Osteoblast (primary cell): ENCODE measurements at regions not wholly inside any gene's neighbourhood (a gene's known extent, or its start where the extent isn't known, plus 50 kb on each side); places are given as distances from the start of the nearest gene placed in this dataset.

Experiments
- DNase-seq: peaks from one replicate; pipeline ENCODE4 v3.0.0; 2011; ENCODE audit warnings: low spot score, mixed read lengths; ENCODE audit not compliant: insufficient read length; ENCODE audit errors: missing footprints
- H2AFZ ChIP-seq: 2 replicates; pipeline ENCODE4 v1.6.0; 2011; ENCODE audit warnings: mild to moderate bottlenecking, low read length
- H3K27ac ChIP-seq: 2 replicates; pipeline ENCODE4 v1.5.1; 2011; ENCODE audit warnings: mild to moderate bottlenecking, low read depth, low read length, moderate library complexity
- H3K27me3 ChIP-seq: 2 replicates; pipeline ENCODE4 v1.6.0; 2012; ENCODE audit warnings: mild to moderate bottlenecking, control low read depth, inconsistent platforms, low read length, moderate library complexity; ENCODE audit not compliant: insufficient read depth
- H3K36me3 ChIP-seq: 2 replicates; pipeline ENCODE4 v1.5.1; 2011; ENCODE audit warnings: mild to moderate bottlenecking, low read length, control low read depth, moderate library complexity; ENCODE audit not compliant: insufficient read depth
- H3K4me1 ChIP-seq: 2 replicates; pipeline ENCODE4 v1.5.1; 2011; ENCODE audit warnings: mild to moderate bottlenecking, low read length, control low read depth, moderate library complexity; ENCODE audit not compliant: insufficient read depth
- H3K4me2 ChIP-seq: 2 replicates; pipeline ENCODE4 v1.6.0; 2011; ENCODE audit warnings: mild to moderate bottlenecking, low read length; ENCODE audit not compliant: insufficient read depth
- H3K4me3 ChIP-seq: fragments of 200-600 bp; sonication (generic); 3 replicates; pipeline ENCODE4 v1.5.1; 2012; ENCODE audit warnings: mild to moderate bottlenecking, low read length, inconsistent platforms; ENCODE audit not compliant: insufficient read depth
- H3K79me2 ChIP-seq: 2 replicates; pipeline ENCODE4 v1.6.0; 2012; ENCODE audit warnings: mild to moderate bottlenecking, low read length, control low read depth, inconsistent platforms; ENCODE audit not compliant: insufficient read depth
- H3K9me3 ChIP-seq: 2 replicates; pipeline ENCODE4 v1.5.1; 2011; ENCODE audit warnings: low read depth, low read length, control low read depth
- H4K20me1 ChIP-seq: 2 replicates; pipeline ENCODE4 v1.6.0; 2012; ENCODE audit warnings: mild to moderate bottlenecking, low read length, control low read depth; ENCODE audit not compliant: insufficient read depth
- TF ChIP-seq, protein P1 (sequence below): IDR thresholded peaks from 2 replicates; pipeline ENCODE4 v1.5.1; 2011; ENCODE audit warnings: mild to moderate bottlenecking, low read depth, low read length, moderate library complexity; ENCODE audit errors: extremely low read depth

DNA sequence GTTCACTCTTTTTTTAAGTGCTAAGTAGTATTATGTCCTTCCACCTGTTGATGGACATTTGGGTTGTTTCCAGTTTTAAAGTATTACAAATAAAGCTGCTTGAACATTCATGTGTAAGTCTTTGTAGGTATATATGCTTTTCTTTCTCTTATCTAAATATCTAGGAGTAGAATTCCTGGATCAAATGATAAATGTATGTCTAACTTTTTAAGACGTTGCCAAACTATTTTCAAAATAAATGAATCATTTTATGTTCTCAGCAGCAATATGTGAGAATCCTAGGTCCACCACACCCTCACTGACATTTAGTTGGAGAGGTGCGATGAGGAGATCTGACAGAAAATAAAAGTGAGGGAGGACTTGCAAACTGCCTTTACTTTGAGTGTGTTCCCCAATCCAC lies 291.7 kb upstream of the UGT8 start:
- Histone ChIP-seq H3K4me2 (no peak overlapping the region), H3K4me3 (no peak overlapping the region)
- TF ChIP-seq, protein P1, sequence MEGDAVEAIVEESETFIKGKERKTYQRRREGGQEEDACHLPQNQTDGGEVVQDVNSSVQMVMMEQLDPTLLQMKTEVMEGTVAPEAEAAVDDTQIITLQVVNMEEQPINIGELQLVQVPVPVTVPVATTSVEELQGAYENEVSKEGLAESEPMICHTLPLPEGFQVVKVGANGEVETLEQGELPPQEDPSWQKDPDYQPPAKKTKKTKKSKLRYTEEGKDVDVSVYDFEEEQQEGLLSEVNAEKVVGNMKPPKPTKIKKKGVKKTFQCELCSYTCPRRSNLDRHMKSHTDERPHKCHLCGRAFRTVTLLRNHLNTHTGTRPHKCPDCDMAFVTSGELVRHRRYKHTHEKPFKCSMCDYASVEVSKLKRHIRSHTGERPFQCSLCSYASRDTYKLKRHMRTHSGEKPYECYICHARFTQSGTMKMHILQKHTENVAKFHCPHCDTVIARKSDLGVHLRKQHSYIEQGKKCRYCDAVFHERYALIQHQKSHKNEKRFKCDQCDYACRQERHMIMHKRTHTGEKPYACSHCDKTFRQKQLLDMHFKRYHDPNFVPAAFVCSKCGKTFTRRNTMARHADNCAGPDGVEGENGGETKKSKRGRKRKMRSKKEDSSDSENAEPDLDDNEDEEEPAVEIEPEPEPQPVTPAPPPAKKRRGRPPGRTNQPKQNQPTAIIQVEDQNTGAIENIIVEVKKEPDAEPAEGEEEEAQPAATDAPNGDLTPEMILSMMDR, result no peak

DNA sequence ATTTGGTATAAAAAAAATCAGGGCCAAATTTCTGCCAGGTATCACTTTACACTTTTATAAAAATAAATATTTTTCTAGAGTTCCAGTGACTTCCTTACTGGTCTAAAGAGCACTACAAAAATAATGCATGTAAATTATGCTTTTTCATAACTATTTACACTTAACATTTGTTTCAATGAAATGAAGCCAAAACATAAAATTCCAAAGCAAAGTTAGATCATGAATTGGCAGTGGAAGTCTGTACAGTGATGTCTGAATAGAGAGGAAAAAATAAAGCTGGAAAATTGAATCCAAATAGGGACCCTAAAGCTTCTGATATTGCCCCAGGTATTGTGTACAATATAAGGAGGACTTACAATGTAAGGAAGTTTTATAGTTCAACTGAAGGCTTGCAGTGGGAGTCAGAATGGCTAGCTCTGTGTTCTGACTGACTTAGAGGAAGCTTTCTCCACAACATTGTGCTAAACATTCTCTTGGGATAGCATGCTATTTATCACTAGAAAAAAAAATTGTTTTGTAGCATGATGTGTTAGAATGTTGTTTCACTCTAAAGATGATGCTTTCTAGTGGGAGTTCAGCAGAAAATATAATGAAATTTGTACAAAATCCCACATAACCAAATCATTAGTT lies 288.2 kb upstream of the UGT8 start:
- Histone ChIP-seq H4K20me1 (no peaks in the 10 kb centered on the region), H3K27ac (no peak overlapping the region), H3K36me3 (no peaks in the 10 kb centered on the region), H3K4me2 (no peak overlapping the region), H3K4me3 (no peak overlapping the region), H3K4me1 (no peaks in the 10 kb centered on the region), H3K79me2 (no peaks in the 10 kb centered on the region), H3K9me3 (no peaks in the 10 kb centered on the region), H2AFZ (no peak overlapping the region), H3K27me3 (no peaks in the 10 kb centered on the region)
- DNase-seq, result no peak
- TF ChIP-seq, protein P1, result no peak

More for the DNA sequence above, 291.7 kb upstream of the UGT8 start:
- Histone ChIP-seq H2AFZ (no peak overlapping the region), H3K27ac (no peak overlapping the region), H3K9me3 (no peaks in the 10 kb centered on the region), H3K4me1 (peaks cover 4% of the 10 kb centered on the region), H3K27me3 (no peaks in the 10 kb centered on the region), H4K20me1 (no peaks in the 10 kb centered on the region), H3K36me3 (no peaks in the 10 kb centered on the region), H3K79me2 (no peaks in the 10 kb centered on the region)
- DNase-seq, result no peak

DNA sequence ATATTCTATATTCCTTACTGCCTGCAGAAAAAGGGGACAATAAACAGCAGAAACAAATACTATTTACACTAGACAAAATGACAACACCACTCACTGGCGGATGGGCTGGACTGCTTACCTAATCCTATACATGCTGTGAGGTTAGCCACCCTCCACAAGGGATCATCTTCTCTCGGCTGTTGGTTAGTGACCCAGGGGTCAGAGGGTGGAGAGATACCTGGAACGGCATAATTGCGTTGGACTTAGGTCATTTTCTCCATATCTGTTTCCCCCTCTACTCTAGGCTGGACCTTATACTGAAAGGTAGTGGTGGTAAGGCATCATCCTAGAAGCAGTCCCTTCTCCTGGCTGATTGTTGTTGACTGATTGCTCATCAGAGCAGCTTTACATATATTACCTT lies 286.8 kb upstream of the UGT8 start:
- Histone ChIP-seq H3K4me1 (no peaks in the 10 kb centered on the region), H3K9me3 (no peaks in the 10 kb centered on the region), H3K4me3 (no peak overlapping the region), H4K20me1 (no peaks in the 10 kb centered on the region), H3K27me3 (no peaks in the 10 kb centered on the region), H3K27ac (no peak overlapping the region), H3K4me2 (no peak overlapping the region), H3K36me3 (no peaks in the 10 kb centered on the region), H3K79me2 (no peaks in the 10 kb centered on the region), H2AFZ (no peak overlapping the region)
- DNase-seq, result no peak
- TF ChIP-seq, protein P1, result no peak

DNA sequence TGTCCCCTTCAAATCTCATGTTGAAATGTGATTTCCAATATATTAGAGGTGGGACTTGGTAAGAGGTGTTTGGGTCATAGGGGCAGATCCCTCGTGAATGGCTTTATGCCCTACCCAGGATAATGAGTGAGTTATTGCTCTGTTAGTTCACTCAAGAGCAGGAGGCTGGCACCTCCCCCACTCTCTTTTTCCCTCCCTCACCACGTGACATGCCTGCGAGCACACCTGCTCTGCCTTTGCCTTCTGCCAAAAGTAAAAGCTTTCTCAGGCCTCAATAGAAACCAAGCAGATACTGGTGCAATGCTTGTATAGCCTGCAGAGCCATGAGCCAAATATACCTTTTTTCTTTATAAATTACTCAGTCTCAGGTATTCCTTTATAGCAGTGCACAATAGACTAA lies 286.3 kb upstream of the UGT8 start:
- DNase-seq, result no peak
- Histone ChIP-seq H3K4me1 (no peaks in the 10 kb centered on the region), H3K9me3 (no peaks in the 10 kb centered on the region), H3K36me3 (no peaks in the 10 kb centered on the region), H3K4me2 (no peak overlapping the region), H3K4me3 (no peak overlapping the region), H2AFZ (no peak overlapping the region), H3K79me2 (no peaks in the 10 kb centered on the region), H3K27ac (no peak overlapping the region), H3K27me3 (no peaks in the 10 kb centered on the region), H4K20me1 (no peaks in the 10 kb centered on the region)
- TF ChIP-seq, protein P1, result no peak
